Vagina (tissue), 2 donors: ENCODE measurements at regions not wholly inside any gene's neighbourhood (a gene's known extent, or its start where the extent isn't known, plus 50 kb on each side); places are given as distances from the start of the nearest gene placed in this dataset.

Experiments
- DNase-seq, 2 donors: peaks; one replicate each; pipeline ENCODE4 v3.0.0-alpha.2; 2017; ENCODE audit errors: extremely low spot score in 2 of 2
- H3K27ac ChIP-seq: fragments of 200-600 bp; sonication (generic); one replicate; pipeline ENCODE4 v1.5.1; 2019
- H3K27me3 ChIP-seq: fragments of 200-600 bp; sonication (generic); one replicate; pipeline ENCODE4 v1.5.1; 2019
- H3K36me3 ChIP-seq, 2 donors: fragments of 200-600 bp; sonication (generic); one replicate each; pipeline ENCODE4 v1.5.1; 2017 to 2019
- H3K4me1 ChIP-seq: fragments of 200-600 bp; sonication (generic); one replicate; pipeline ENCODE4 v1.5.1; 2019
- H3K4me3 ChIP-seq, 2 donors: fragments of 200-600 bp; sonication (generic); 1 replicate in 1 of 2; 2 replicates in 1 of 2; pipeline ENCODE4 v1.5.1; 2016 to 2019
- H3K9me3 ChIP-seq: fragments of 200-600 bp; sonication (generic); one replicate; pipeline ENCODE4 v1.5.1; 2019
- CTCF ChIP-seq, 3 experiments: fragments of 450-650 bp in 2 of 3; fragments of 200-600 bp in 1 of 3; sonication (generic) in 1 of 3; IDR thresholded peaks; one replicate each; pipeline ENCODE4 v1.5.1; 2017 to 2019; ENCODE audit warnings: antibody characterized with exemption in 3 of 3, mild to moderate bottlenecking in 2 of 3, moderate library complexity in 2 of 3
- POLR2A ChIP-seq, 2 donors: fragments of 450-650 bp; IDR thresholded peaks; one replicate each; pipeline ENCODE4 v1.6.1; 2017; ENCODE audit warnings: antibody characterized with exemption in 2 of 2, mild to moderate bottlenecking in 2 of 2, moderate library complexity in 2 of 2
- POLR2AphosphoS5 ChIP-seq, 2 donors: sonication (generic); formaldehyde crosslinking; IDR thresholded peaks; one replicate each; pipeline ENCODE4 v1.9.0; 2017; ENCODE audit warnings: antibody characterized with exemption in 2 of 2, mild to moderate bottlenecking in 2 of 2, low read depth in 1 of 2; ENCODE audit not compliant: insufficient read depth in 1 of 2
- intact Hi-C: fragments of 100-400 bp; cut with DNase I; formaldehyde crosslinking; loops from one replicate; pipeline ENCODE4 v1.15.1; 2023

DNA sequence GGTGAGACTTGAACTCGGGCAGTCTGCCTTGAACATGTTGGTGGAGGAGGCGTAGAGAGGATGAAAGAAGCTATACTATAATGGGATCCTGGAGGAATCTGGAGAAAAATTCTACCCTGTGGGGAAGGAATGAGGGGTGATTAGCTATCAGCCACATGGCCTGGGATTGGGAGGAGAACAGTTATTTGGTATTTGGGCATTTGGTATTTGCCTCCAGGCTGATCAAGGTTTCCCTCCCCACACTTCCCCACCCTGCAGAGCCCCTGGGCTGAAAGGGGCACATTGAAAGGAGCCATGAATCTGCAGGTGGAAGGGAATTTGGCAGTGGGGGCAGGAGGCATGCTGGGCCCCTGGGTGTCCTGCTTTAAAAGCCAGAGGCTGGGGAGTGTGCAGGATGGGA lies 235.3 kb downstream of the INHBA start:
- H3K36me3 ChIP-seq = no peaks in the 10 kb centered on the region
- no peak for DNase-seq
- no peak overlapping the region for H3K27ac ChIP-seq
- H3K9me3 ChIP-seq = no peaks in the 10 kb centered on the region
- no peak overlapping the region for H3K4me3 ChIP-seq
- H3K27me3 ChIP-seq = no peaks in the 10 kb centered on the region
- intact Hi-C loops = no loop called here
- TF ChIP-seq POLR2AphosphoS5 (IDR thresholded peaks at IDR 0.05; ENCODE audit: insufficient read depth in 1 of 2, low read depth in 1 of 2) (no peak), CTCF (IDR thresholded peaks at IDR 0.05) (no peak), POLR2A (IDR thresholded peaks at IDR 0.05) (no peak)
- H3K4me1 ChIP-seq = no peaks in the 10 kb centered on the region

GRCh38 chr7:41466760-41467384 lies 236.0 kb downstream of the INHBA start:
- Histone ChIP-seq H3K27me3 (no peaks in the 10 kb centered on the region), H3K27ac (no peak overlapping the region), H3K4me3 (no peak overlapping the region), H3K36me3 (no peaks in the 10 kb centered on the region), H3K9me3 (no peaks in the 10 kb centered on the region), H3K4me1 (no peaks in the 10 kb centered on the region)
- TF ChIP-seq CTCF (IDR thresholded peaks at IDR 0.05) (no peak), POLR2AphosphoS5 (IDR thresholded peaks at IDR 0.05; ENCODE audit: insufficient read depth in 1 of 2, low read depth in 1 of 2) (no peak), POLR2A (IDR thresholded peaks at IDR 0.05) (no peak)
- intact Hi-C loops = no loop called here
- DNase-seq = no peak

DNA sequence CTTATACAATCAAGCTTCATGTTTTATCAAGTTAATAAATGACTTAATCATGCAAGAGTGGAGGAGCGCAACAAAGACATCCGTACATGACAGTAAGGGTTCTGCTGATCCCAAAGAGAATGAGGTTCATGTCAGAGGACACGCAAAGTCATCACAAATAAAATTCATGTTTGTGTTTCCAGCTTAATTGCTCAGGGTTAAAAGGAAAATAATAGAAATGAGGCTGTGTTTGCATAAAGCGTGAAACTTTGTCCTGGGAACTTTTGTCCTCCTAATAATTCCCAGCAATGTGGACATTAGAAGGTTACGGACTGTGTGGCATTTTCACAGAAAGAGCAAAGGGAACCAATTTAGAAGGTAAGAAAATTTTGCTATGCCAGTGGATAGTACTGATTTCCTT lies 237.3 kb downstream of the INHBA start:
- no peak overlapping the region for H3K4me3 ChIP-seq
- no peak overlapping the region for H3K27ac ChIP-seq
- TF ChIP-seq POLR2AphosphoS5 (IDR thresholded peaks at IDR 0.05; ENCODE audit: insufficient read depth in 1 of 2, low read depth in 1 of 2) (no peak), CTCF (IDR thresholded peaks at IDR 0.05) (no peak), POLR2A (IDR thresholded peaks at IDR 0.05) (no peak)

DNA sequence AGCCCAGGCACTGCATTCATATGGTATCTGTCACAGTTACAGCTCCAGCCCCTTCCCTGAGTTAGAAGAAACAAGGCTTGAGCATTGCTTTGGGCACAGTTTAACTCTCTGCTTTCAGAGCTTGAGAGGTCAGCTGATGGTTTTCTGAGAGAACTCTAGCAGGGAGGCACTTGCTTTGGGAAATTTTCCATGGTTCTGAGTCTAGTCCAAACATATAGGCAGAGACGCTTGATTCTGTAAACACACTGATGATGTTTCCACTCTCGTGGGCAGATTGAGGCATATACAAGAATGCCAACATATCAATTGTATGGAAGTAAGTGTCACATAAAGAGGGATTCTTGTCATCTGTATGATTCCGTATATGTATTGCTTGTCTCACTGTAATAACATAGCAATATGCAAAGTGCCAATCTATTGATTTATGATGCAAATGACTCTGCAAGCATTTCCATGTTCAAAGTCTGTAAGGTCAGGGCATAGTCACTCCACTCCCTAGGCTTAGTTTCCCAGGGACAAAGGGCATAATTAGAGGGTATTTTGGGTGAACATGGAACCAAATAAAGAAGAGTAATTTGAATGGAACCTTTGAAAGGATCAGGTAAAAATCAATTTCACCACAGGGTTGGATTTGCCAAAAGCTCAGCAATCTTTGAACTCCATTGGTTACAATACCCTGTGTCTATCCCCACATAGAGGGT lies 239.0 kb downstream of the INHBA start:
- no peak for TF ChIP-seq CTCF (IDR thresholded peaks at IDR 0.05)
- TF ChIP-seq POLR2AphosphoS5 (IDR thresholded peaks at IDR 0.05; ENCODE audit: insufficient read depth in 1 of 2, low read depth in 1 of 2) = no peak
- TF ChIP-seq POLR2A (IDR thresholded peaks at IDR 0.05) = no peak
- no peak for DNase-seq
- H3K4me1 ChIP-seq = no peaks in the 10 kb centered on the region
- intact Hi-C loops = no loop called here
- no peak overlapping the region for H3K4me3 ChIP-seq
- no peak overlapping the region for H3K27ac ChIP-seq
- no peaks in the 10 kb centered on the region for H3K36me3 ChIP-seq
- H3K27me3 ChIP-seq = no peaks in the 10 kb centered on the region
- no peaks in the 10 kb centered on the region for H3K9me3 ChIP-seq

More for the DNA sequence above, 237.3 kb downstream of the INHBA start:
- Histone ChIP-seq H3K36me3 (no peaks in the 10 kb centered on the region), H3K4me1 (no peaks in the 10 kb centered on the region), H3K9me3 (no peaks in the 10 kb centered on the region), H3K27me3 (no peaks in the 10 kb centered on the region)
- intact Hi-C loops = no loop called here
- no peak for DNase-seq

DNA sequence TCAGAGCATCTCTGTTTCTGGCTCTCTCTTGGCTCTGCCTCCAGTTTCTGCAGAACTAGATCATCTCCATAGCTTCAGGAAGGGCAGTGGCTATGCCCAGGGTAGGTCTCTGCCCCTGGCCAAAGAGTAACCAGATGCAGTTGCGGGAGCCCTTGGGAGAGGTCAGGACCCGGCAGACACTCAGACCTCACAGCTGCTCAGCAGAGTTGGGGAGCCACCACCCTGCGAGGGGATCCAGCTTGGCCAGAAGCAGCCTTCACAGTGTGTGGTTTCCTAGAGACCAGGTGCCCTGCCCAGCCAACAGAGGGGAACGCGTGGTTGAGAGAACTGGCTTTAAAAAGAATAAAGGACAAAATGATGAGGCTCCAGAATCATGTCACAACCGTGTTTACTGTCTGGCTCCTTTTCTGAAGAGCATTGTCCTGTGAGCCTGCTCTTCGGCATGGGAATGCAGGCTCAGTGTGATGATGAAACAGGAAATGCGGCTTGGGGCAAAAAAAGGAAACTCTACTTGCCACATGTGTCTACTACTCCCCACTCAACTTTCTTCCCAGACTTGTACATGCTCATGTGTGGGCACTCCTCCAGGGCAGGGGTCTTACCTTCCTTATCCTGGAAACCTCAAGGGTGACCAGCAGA lies 243.1 kb downstream of the INHBA start:
- H3K4me1 ChIP-seq = no peaks in the 10 kb centered on the region
- no peaks in the 10 kb centered on the region for H3K27me3 ChIP-seq
- no peaks in the 10 kb centered on the region for H3K36me3 ChIP-seq
- TF ChIP-seq POLR2AphosphoS5 (IDR thresholded peaks at IDR 0.05; ENCODE audit: insufficient read depth in 1 of 2, low read depth in 1 of 2) (no peak), CTCF (IDR thresholded peaks at IDR 0.05) (no peak), POLR2A (IDR thresholded peaks at IDR 0.05) (no peak)
- H3K9me3 ChIP-seq = no peaks in the 10 kb centered on the region
- no peak overlapping the region for H3K4me3 ChIP-seq
- H3K27ac ChIP-seq = no peak overlapping the region
- no peak for DNase-seq
- intact Hi-C loops = no loop called here
